ENCODE measurements at regions not wholly inside any gene's neighbourhood (a gene's known extent, or its start where the extent isn't known, plus 50 kb on each side); places are given as distances from the start of the nearest gene placed in this dataset.

DNA sequence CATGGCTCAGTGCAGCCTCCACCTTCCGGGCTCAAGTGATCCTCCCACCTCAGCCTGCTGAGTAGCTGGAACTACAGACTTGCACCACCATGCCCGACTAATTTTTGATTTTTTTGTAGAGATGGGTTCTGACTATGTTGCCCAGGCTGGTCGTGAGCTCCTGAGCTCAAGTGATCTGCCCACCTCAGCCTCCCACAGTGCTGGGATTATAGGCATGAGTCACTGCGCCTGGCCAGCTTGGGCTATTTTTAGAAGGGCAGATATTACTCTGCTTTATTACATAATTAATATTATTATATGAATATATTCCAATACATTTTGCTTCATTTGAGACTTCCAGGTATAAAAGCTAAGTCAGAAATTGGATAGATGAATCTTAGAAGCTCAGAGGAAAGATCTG is 143.7 kb upstream of the ANK2 start:
- Histone ChIP-seq H3K9me2 (ENCODE audit: insufficient read depth) (no peaks in the 10 kb centered on the region), H3K4me1 (replicated peaks; ENCODE audit: insufficient read depth) (no peaks in the 10 kb centered on the region), H3F3A (ENCODE audit: insufficient read depth, low read depth) (no peaks in the 10 kb centered on the region), H3K9me3 (ENCODE audit: insufficient read depth, low read depth) (no peaks in the 10 kb centered on the region), H3K36me3 (ENCODE audit: low read depth) (no peaks in the 10 kb centered on the region), H4K20me1 (ENCODE audit: insufficient read depth) (no peaks in the 10 kb centered on the region), H3K27ac (no peak overlapping the region), H3K4me3 (no peak overlapping the region), H2AFZ (no peak overlapping the region), H3K79me2 (ENCODE audit: low read depth) (no peaks in the 10 kb centered on the region), H3K4me2 (no peak overlapping the region), H3K27me3 (ENCODE audit: insufficient read depth, low read depth) (no peaks in the 10 kb centered on the region)
- no TSS peak for BruUV-seq (replicated peaks)
- TF ChIP-seq EZH2 (IDR thresholded peaks at IDR 0.05; ENCODE audit: low read depth), result no peak
- TF ChIP-seq, protein P1, sequence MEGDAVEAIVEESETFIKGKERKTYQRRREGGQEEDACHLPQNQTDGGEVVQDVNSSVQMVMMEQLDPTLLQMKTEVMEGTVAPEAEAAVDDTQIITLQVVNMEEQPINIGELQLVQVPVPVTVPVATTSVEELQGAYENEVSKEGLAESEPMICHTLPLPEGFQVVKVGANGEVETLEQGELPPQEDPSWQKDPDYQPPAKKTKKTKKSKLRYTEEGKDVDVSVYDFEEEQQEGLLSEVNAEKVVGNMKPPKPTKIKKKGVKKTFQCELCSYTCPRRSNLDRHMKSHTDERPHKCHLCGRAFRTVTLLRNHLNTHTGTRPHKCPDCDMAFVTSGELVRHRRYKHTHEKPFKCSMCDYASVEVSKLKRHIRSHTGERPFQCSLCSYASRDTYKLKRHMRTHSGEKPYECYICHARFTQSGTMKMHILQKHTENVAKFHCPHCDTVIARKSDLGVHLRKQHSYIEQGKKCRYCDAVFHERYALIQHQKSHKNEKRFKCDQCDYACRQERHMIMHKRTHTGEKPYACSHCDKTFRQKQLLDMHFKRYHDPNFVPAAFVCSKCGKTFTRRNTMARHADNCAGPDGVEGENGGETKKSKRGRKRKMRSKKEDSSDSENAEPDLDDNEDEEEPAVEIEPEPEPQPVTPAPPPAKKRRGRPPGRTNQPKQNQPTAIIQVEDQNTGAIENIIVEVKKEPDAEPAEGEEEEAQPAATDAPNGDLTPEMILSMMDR (conservative IDR thresholded peaks at IDR 0.05), result no peak
- ChIA-PET CTCF (no interaction called here), POLR2A (ENCODE audit: unreplicated experiment) (no interaction called here)
- intact Hi-C loops (cut with micrococcal nuclease; ENCODE audit: unreplicated experiment), result no loop called here
- DNase-seq, result no peak

DNA sequence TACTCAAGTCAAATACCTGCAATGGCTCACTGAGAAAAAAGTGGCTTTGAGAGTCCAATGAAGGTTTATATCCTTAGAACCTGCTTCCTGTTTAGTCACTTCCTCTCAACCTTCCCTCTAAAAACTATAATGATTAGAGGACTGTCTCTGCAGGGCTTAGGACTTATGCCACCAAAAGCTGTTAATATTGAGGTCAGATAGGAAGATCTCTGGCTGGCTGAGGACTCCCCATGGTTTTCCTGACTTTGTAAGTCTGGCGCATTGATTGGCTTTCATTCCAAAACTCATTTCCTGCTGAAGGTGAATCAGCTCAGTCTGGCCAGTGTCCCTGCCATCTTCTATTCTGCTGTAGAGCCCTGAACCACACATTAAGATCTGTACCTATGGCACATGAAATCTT is 140.9 kb upstream of the ANK2 start:
- Histone ChIP-seq H3F3A (ENCODE audit: insufficient read depth, low read depth) (no peaks in the 10 kb centered on the region), H3K36me3 (ENCODE audit: low read depth) (no peaks in the 10 kb centered on the region), H3K4me2 (no peak overlapping the region), H3K27ac (no peak overlapping the region), H3K79me2 (ENCODE audit: low read depth) (no peaks in the 10 kb centered on the region), H3K27me3 (ENCODE audit: insufficient read depth, low read depth) (no peaks in the 10 kb centered on the region), H2AFZ (no peak overlapping the region), H3K9me3 (ENCODE audit: insufficient read depth, low read depth) (no peaks in the 10 kb centered on the region), H3K4me1 (replicated peaks; ENCODE audit: insufficient read depth) (no peaks in the 10 kb centered on the region), H4K20me1 (ENCODE audit: insufficient read depth) (no peaks in the 10 kb centered on the region), H3K4me3 (no peak overlapping the region), H3K9me2 (ENCODE audit: insufficient read depth) (no peaks in the 10 kb centered on the region)
- ChIA-PET CTCF (no interaction called here), POLR2A (ENCODE audit: unreplicated experiment) (no interaction called here)
- TF ChIP-seq, protein P1 (conservative IDR thresholded peaks at IDR 0.05), result no peak
- no peak for TF ChIP-seq EZH2 (IDR thresholded peaks at IDR 0.05; ENCODE audit: low read depth)
- intact Hi-C loops (cut with micrococcal nuclease; ENCODE audit: unreplicated experiment), result no loop called here
- no peak for DNase-seq
- BruUV-seq (replicated peaks), result no TSS peak

DNA sequence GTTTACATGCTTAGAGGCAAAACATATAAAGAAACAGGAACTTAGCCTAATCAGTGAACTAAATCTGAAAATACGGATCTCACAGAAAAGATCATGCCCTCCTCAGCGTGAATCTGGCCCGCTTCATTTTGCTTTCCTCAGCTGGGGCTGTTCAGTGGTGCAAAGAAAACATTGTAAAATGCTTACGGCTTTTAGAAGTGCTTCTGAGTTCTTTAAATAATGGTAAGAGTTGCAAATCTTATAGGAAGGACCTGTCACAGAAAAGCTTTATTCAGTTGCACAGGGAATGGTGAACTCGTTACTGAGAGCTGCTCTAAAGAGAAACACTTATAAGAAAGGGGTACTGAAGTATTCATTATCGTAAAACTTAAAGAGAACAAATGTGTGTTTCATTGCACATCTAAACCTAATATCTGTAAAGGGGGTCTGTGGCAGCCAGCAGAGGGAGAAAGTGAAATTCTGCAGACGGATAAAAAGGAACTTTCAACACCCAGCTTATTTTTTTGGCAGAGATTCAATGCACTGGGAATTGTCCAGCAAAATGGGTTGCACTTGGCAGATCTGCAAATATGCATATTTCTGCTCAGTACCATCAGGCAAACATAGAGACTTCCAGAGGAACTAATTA is 139.2 kb upstream of the ANK2 start:
- Histone ChIP-seq H3F3A (ENCODE audit: insufficient read depth, low read depth) (no peaks in the 10 kb centered on the region), H2AFZ (no peak overlapping the region), H3K9me3 (ENCODE audit: insufficient read depth, low read depth) (no peaks in the 10 kb centered on the region), H3K4me1 (replicated peaks; ENCODE audit: insufficient read depth) (no peaks in the 10 kb centered on the region), H3K27me3 (ENCODE audit: insufficient read depth, low read depth) (no peaks in the 10 kb centered on the region), H3K36me3 (ENCODE audit: low read depth) (no peaks in the 10 kb centered on the region), H3K9me2 (ENCODE audit: insufficient read depth) (no peaks in the 10 kb centered on the region), H3K4me2 (no peak overlapping the region), H3K79me2 (ENCODE audit: low read depth) (no peaks in the 10 kb centered on the region), H4K20me1 (ENCODE audit: insufficient read depth) (no peaks in the 10 kb centered on the region), H3K4me3 (no peak overlapping the region), H3K27ac (no peak overlapping the region)
- POLR2A ChIA-PET (ENCODE audit: unreplicated experiment), result no interaction called here
- intact Hi-C loops (cut with micrococcal nuclease; ENCODE audit: unreplicated experiment), result no loop called here
- no TSS peak for BruUV-seq (replicated peaks)
- DNase-seq, result no peak
- CTCF ChIA-PET, result no interaction called here
- no peak for TF ChIP-seq EZH2 (IDR thresholded peaks at IDR 0.05; ENCODE audit: low read depth)
- TF ChIP-seq, protein P1 (conservative IDR thresholded peaks at IDR 0.05), result no peak
